ENCODE measurements at regions not wholly inside any gene's neighbourhood (a gene's known extent, or its start where the extent isn't known, plus 50 kb on each side); places are given as distances from the start of the nearest gene placed in this dataset.

DNA sequence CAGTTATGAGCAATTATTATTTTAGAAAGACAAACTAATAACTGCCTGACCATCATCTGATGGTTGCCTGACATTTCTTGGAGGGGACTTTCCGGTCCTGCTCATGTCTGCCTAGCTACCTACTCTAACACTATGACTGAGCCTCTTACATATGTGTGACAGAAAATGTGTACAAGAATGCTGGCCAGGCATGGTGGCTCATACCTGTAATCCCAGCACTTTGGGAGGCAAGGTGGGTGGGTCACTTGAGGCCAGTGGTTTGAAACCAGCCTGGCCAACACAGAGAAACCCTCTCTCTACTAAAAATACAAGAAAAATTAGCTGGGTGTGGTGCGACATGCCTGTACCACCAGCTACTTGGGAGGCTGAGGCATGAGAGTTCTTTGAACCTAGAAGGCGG, 666.3 kb downstream of the KCNJ3 start:
- POLR2A ChIA-PET = no interaction called here
- Mint-ChIP-seq H3K4me1 (peaks cover 3% of the 10 kb centered on the region; the same call in 1 of the 2 replicates), H3K36me3 (no peaks in the 10 kb centered on the region), H3K27me3 (ENCODE audit: low read depth) (no peaks in the 10 kb centered on the region), H3K4me3 (no peak overlapping the region), H3K27ac (no peak overlapping the region), H3K9me3 (no peaks in the 10 kb centered on the region)
- TF ChIP-seq ETV6 (CRISPR knock-in tag; IDR thresholded peaks at IDR 0.05) = no peak
- TF ChIP-seq ZBTB43 (CRISPR knock-in tag; IDR thresholded peaks at IDR 0.05) = no peak
- TF ChIP-seq ATF1 (CRISPR knock-in tag; IDR thresholded peaks at IDR 0.05) = no peak
- DNase-seq (ENCODE audit: low spot score) (no peak), ATAC-seq (no peak)
- CTCF ChIA-PET = no interaction called here

DNA sequence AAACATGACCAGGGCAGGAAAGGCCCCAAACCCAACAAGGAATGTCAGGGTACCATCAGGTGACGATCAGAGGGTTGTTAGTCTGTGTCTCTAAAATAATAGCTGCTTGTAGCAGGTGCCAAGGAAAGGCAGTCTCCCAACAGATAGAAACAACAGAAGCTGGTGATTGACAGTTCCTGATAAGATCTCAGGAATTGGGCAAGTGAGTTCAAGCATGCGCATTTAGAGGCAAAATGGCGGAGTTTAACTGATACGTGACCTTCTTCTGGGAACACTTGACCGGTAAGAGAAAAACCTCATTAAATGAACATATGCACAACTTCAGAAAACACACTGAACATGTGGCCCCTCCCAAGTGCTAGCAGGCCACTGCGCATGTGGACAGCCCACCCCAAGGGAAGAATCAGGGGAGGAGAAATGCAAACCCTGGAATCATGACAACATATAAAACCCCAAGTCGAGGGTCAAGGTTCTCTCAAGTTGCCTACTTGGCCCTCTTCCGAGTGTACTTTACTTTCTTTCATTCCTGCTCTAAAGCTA, 664.9 kb downstream of the KCNJ3 start:
- Mint-ChIP-seq H3K4me1 (peaks cover 3% of the 10 kb centered on the region; the same call in 1 of the 2 replicates), H3K27me3 (ENCODE audit: low read depth) (no peaks in the 10 kb centered on the region), H3K4me3 (no peak overlapping the region), H3K27ac (no peak overlapping the region), H3K9me3 (peaks cover 3% of the 10 kb centered on the region), H3K36me3 (no peaks in the 10 kb centered on the region)
- ATAC-seq (no peak), DNase-seq (ENCODE audit: low spot score) (no peak)
- POLR2A ChIA-PET = no interaction called here
- CTCF ChIA-PET = no interaction called here
- TF ChIP-seq NFATC4 (CRISPR knock-in tag; IDR thresholded peaks at IDR 0.05) (no peak), PREB (CRISPR knock-in tag; IDR thresholded peaks at IDR 0.05; ENCODE audit: borderline replicate concordance) (no peak), TCF7 (CRISPR knock-in tag; IDR thresholded peaks at IDR 0.05; ENCODE audit: low read depth) (no peak), USF1 (CRISPR knock-in tag; IDR thresholded peaks at IDR 0.05) (no peak), ZNF416 (CRISPR knock-in tag; IDR thresholded peaks at IDR 0.05) (no peak)

DNA sequence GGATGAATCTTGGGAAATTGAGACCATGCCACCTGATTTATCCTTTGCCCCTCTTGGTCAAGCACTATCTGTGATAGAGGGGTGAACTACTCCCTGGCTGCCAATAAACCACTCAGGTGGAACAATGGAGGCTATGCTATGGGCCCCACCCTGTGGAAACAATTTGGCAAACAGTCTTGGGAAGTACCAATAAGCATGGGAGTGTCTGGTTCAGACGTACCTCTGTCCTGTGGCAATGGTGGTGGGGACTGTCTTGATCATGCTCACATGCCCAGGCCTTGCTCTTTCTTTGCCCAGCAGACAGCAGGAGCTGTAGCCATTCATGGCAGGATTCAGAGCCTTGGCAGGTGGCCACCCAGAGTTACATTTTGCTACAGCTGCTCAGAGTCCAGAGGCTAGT, 658.7 kb downstream of the KCNJ3 start:
- Mint-ChIP-seq H3K27me3 (ENCODE audit: low read depth) (no peaks in the 10 kb centered on the region), H3K4me1 (peaks cover 3% of the 10 kb centered on the region; the same call in 1 of the 2 replicates), H3K4me3 (no peak overlapping the region), H3K27ac (no peak overlapping the region), H3K36me3 (peaks cover 3% of the 10 kb centered on the region), H3K9me3 (peaks cover 11% of the 10 kb centered on the region)
- ChIA-PET POLR2A (no interaction called here), CTCF (no interaction called here)
- DNase-seq (ENCODE audit: low spot score) (no peak), ATAC-seq (no peak)
- no peak for TF ChIP-seq GTF2I (CRISPR knock-in tag; conservative IDR thresholded peaks at IDR 0.05)
- TF ChIP-seq NR2C2 (CRISPR knock-in tag; IDR thresholded peaks at IDR 0.05) = no peak
- no peak for TF ChIP-seq FOXJ3 (CRISPR knock-in tag; IDR thresholded peaks at IDR 0.05; ENCODE audit: borderline replicate concordance)
- TF ChIP-seq CBFB (CRISPR knock-in tag; IDR thresholded peaks at IDR 0.05; ENCODE audit: low read depth) = no peak
- TF ChIP-seq NR3C1 (CRISPR knock-in tag; conservative IDR thresholded peaks at IDR 0.05; ENCODE audit: low read depth) = no peak
- TF ChIP-seq IRF1 (CRISPR knock-in tag; IDR thresholded peaks at IDR 0.05) = no peak

GRCh38 chr2:155356250-155356649, 657.8 kb downstream of the KCNJ3 start:
- Mint-ChIP-seq H3K9me3 (peaks cover 11% of the 10 kb centered on the region), H3K4me1 (peaks cover 3% of the 10 kb centered on the region; the same call in 1 of the 2 replicates), H3K36me3 (peaks cover 3% of the 10 kb centered on the region), H3K4me3 (no peak overlapping the region), H3K27me3 (ENCODE audit: low read depth) (no peaks in the 10 kb centered on the region), H3K27ac (no peak overlapping the region)
- POLR2A ChIA-PET = no interaction called here
- DNase-seq (ENCODE audit: low spot score) (no peak), ATAC-seq (peak; percentile 60)
- CTCF ChIA-PET = no interaction called here
- TF ChIP-seq NFATC4 (CRISPR knock-in tag; IDR thresholded peaks at IDR 0.05) (no peak), TP53 (CRISPR knock-in tag; IDR thresholded peaks at IDR 0.05) (no peak), FOXP4 (CRISPR knock-in tag; IDR thresholded peaks at IDR 0.05) (no peak), ETV6 (CRISPR knock-in tag; IDR thresholded peaks at IDR 0.05) (no peak), ZNF671 (CRISPR knock-in tag; IDR thresholded peaks at IDR 0.05) (no peak)
- TF ChIP-seq, protein P1, sequence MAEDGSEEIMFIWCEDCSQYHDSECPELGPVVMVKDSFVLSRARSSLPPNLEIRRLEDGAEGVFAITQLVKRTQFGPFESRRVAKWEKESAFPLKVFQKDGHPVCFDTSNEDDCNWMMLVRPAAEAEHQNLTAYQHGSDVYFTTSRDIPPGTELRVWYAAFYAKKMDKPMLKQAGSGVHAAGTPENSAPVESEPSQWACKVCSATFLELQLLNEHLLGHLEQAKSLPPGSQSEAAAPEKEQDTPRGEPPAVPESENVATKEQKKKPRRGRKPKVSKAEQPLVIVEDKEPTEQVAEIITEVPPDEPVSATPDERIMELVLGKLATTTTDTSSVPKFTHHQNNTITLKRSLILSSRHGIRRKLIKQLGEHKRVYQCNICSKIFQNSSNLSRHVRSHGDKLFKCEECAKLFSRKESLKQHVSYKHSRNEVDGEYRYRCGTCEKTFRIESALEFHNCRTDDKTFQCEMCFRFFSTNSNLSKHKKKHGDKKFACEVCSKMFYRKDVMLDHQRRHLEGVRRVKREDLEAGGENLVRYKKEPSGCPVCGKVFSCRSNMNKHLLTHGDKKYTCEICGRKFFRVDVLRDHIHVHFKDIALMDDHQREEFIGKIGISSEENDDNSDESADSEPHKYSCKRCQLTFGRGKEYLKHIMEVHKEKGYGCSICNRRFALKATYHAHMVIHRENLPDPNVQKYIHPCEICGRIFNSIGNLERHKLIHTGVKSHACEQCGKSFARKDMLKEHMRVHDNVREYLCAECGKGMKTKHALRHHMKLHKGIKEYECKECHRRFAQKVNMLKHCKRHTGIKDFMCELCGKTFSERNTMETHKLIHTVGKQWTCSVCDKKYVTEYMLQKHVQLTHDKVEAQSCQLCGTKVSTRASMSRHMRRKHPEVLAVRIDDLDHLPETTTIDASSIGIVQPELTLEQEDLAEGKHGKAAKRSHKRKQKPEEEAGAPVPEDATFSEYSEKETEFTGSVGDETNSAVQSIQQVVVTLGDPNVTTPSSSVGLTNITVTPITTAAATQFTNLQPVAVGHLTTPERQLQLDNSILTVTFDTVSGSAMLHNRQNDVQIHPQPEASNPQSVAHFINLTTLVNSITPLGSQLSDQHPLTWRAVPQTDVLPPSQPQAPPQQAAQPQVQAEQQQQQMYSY (CRISPR knock-in tag; IDR thresholded peaks at IDR 0.05) = no peak
- TF ChIP-seq, protein P2, sequence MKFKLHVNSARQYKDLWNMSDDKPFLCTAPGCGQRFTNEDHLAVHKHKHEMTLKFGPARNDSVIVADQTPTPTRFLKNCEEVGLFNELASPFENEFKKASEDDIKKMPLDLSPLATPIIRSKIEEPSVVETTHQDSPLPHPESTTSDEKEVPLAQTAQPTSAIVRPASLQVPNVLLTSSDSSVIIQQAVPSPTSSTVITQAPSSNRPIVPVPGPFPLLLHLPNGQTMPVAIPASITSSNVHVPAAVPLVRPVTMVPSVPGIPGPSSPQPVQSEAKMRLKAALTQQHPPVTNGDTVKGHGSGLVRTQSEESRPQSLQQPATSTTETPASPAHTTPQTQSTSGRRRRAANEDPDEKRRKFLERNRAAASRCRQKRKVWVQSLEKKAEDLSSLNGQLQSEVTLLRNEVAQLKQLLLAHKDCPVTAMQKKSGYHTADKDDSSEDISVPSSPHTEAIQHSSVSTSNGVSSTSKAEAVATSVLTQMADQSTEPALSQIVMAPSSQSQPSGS (CRISPR knock-in tag; IDR thresholded peaks at IDR 0.05; ENCODE audit: borderline replicate concordance, low read depth) = no peak
